Spinal cord (tissue), 9 donors: ENCODE measurements at regions not wholly inside any gene's neighbourhood (a gene's known extent, or its start where the extent isn't known, plus 50 kb on each side); places are given as distances from the start of the nearest gene placed in this dataset.
A peak's percentile ranks its signal among the peaks of the same experiment; 100 is the strongest.

Experiments
- DNase-seq, 6 donors: peaks; one replicate each; pipeline versions ENCODE4 v3.0.0 to v3.0.0-alpha.2; 2013 to 2015; ENCODE audit warnings: low spot score in 6 of 6, low read depth in 4 of 6
- H3K27ac ChIP-seq: one replicate; pipeline ENCODE4 v1.5.1; 2013; ENCODE audit warnings: low read depth, low read length, control low read depth
- H3K27me3 ChIP-seq: one replicate; pipeline ENCODE4 v1.6.1; 2013; ENCODE audit warnings: low read length; ENCODE audit not compliant: control insufficient read depth, insufficient read depth
- H3K36me3 ChIP-seq: one replicate; pipeline ENCODE4 v1.6.1; 2013; ENCODE audit warnings: low read length; ENCODE audit not compliant: control insufficient read depth, insufficient read depth
- H3K4me1 ChIP-seq: one replicate; pipeline ENCODE4 v1.6.1; 2013; ENCODE audit warnings: low read length; ENCODE audit not compliant: control insufficient read depth, insufficient read depth
- H3K4me3 ChIP-seq: one replicate; pipeline ENCODE4 v1.5.1; 2013; ENCODE audit warnings: low read depth, low read length, control low read depth
- H3K9me3 ChIP-seq: one replicate; pipeline ENCODE4 v1.6.1; 2013; ENCODE audit warnings: low read length; ENCODE audit not compliant: control insufficient read depth, insufficient read depth
- WGBS: methylation state at CpG from one replicate; pipeline ENCODE4 v1.1.5; 2013; ENCODE audit warnings: missing lambda C conversion rate; ENCODE audit not compliant: insufficient coverage; 5-methylcytosine and 5-hydroxymethylcytosine counted together
- donor health status: healthy.

GRCh38 chr15:87805117-87805820, 451.3 kb downstream of the NTRK3 start:
- no peak overlapping the region for H3K27ac ChIP-seq
- no peaks in the 10 kb centered on the region for H3K9me3 ChIP-seq
- H3K36me3 ChIP-seq, result no peaks in the 10 kb centered on the region
- H3K27me3 ChIP-seq, result no peaks in the 10 kb centered on the region
- H3K4me1 ChIP-seq, result no peaks in the 10 kb centered on the region
- 91% methylated on average over 2 of the region's 4 CpGs for WGBS
- DNase-seq, result no peak
- no peak overlapping the region for H3K4me3 ChIP-seq

DNA sequence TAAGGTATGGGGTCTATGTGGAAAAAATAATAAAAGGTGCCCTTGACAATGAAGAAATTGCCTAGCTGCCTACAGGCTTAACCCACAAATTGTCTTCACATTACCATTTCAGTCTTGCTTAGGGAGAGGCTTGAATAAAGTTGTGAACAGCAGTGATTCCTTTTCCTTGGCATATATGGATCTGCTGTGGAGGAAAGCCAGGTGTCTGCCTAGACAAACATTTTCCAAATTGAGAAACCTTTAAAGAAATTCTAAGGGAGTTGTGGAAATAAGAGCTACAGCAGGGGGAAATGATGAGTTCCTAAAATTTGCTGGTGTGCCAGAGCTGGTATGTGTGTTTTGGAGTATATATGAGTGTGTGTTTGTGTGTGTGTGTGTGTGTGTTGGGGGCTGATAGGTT, 452.1 kb downstream of the NTRK3 start:
- Histone ChIP-seq H3K9me3 (no peaks in the 10 kb centered on the region), H3K4me1 (no peaks in the 10 kb centered on the region), H3K27ac (no peak overlapping the region), H3K27me3 (no peaks in the 10 kb centered on the region), H3K4me3 (no peak overlapping the region), H3K36me3 (no peaks in the 10 kb centered on the region)
- peak in 1 of 6 donors; percentile 54 for DNase-seq

DNA sequence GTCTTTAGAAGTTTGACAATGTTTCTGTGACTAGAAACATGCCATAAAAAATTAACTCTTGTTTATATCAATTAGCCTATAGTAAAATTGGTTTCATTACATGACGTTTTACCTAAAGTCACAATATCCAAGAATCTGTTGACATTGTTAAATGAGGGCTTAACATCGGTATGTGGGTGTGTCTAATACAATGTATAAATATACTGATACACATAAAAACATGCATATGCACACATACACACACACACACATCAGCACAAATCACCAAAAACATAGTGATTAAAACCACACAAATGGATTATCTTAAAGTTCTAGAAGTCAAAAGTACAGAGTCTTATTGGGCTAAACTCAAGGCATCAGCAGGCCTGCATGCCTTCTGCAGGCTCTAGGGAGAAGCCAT, 456.7 kb downstream of the NTRK3 start:
- Histone ChIP-seq H3K36me3 (no peaks in the 10 kb centered on the region), H3K4me1 (no peaks in the 10 kb centered on the region), H3K9me3 (no peaks in the 10 kb centered on the region), H3K27ac (no peak overlapping the region), H3K27me3 (no peaks in the 10 kb centered on the region), H3K4me3 (no peak overlapping the region)
- no peak for DNase-seq
- WGBS, result no CpG with 5 or more reads among the region's 2 CpGs

DNA sequence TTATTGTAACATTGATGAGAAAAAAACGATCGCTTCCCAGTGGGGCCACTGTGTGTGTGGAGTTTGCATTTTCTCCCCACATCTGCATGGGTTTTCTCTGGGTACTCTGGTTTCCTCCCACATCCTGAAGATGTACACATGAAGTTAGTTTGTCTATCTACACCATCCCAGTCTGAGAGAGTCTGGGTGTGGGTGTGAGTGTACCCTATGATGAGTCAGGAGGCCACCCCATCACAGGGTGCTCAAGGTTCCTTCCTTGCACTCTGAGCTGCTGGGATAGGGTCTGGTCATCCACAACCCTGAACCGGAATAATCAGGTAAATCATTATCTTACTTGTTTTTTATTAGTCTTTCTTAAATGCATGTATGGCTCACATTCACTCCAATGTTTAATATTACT, 457.1 kb downstream of the NTRK3 start:
- H3K27me3 ChIP-seq, result no peaks in the 10 kb centered on the region
- no peaks in the 10 kb centered on the region for H3K9me3 ChIP-seq
- WGBS, result no CpG with 5 or more reads among the region's 3 CpGs
- H3K27ac ChIP-seq, result no peak overlapping the region
- H3K36me3 ChIP-seq, result no peaks in the 10 kb centered on the region
- H3K4me1 ChIP-seq, result no peaks in the 10 kb centered on the region
- DNase-seq, result no peak
- H3K4me3 ChIP-seq, result no peak overlapping the region

- Histone ChIP-seq H3K27me3 (no peaks in the 10 kb centered on the region), H3K9me3 (no peaks in the 10 kb centered on the region), H3K4me3 (no peak overlapping the region), H3K4me1 (peaks cover 3% of the 10 kb centered on the region), H3K36me3 (no peaks in the 10 kb centered on the region), H3K27ac (no peak overlapping the region)
- no CpG with 5 or more reads among the region's 4 CpGs for WGBS
- no peak for DNase-seq
Measured at GRCh38 chr15:87793725-87794124, 462.8 kb downstream of the NTRK3 start.

- no peaks in the 10 kb centered on the region for H3K36me3 ChIP-seq
- H3K4me3 ChIP-seq, result no peak overlapping the region
- WGBS, result 73% methylated on average over 2 of the region's 6 CpGs
- H3K27me3 ChIP-seq, result no peaks in the 10 kb centered on the region
- no peak overlapping the region for H3K27ac ChIP-seq
- DNase-seq, result peak in 2 of 6 donors; percentile 12 to 30
- no peaks in the 10 kb centered on the region for H3K9me3 ChIP-seq
- peaks cover 3% of the 10 kb centered on the region for H3K4me1 ChIP-seq
Measured at GRCh38 chr15:87792250-87793040, 464.1 kb downstream of the NTRK3 start.

DNA sequence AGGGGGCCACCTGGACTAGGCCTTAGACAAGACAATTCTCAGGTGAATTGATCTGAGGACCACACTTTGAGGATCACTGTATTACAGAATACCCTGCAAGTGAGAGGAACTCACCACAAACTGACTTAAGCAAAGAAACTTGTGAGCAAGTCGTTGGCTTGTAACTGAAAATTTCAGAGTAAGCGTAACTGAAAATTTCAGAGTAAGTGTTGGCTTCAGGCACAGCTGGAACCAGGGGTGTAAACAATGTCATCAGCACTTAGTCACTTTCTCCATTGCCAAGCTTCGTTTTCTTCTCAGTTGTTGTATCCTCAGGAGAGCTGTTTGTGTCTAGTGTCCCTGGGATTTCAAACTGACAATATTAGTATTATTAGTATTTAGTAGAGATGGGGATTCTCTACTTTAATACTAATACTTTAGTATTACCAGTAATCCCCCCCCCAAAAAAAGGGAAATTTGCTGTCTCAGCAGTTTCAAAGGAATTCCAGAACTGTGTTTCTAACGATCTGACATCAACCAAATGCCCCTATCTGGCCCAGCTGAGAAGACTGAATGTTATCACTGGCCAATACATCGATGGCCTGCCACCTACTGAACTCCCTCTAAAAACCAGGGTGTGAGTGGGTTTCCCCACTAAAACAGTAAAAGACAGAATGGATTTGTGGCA, 474.4 kb downstream of the NTRK3 start:
- Histone ChIP-seq H3K36me3 (no peaks in the 10 kb centered on the region), H3K4me1 (no peaks in the 10 kb centered on the region), H3K9me3 (no peaks in the 10 kb centered on the region), H3K4me3 (no peak overlapping the region), H3K27ac (no peak overlapping the region), H3K27me3 (no peaks in the 10 kb centered on the region)
- DNase-seq, result no peak
- WGBS, result 67% methylated on average over 1 of the region's 5 CpGs

DNA sequence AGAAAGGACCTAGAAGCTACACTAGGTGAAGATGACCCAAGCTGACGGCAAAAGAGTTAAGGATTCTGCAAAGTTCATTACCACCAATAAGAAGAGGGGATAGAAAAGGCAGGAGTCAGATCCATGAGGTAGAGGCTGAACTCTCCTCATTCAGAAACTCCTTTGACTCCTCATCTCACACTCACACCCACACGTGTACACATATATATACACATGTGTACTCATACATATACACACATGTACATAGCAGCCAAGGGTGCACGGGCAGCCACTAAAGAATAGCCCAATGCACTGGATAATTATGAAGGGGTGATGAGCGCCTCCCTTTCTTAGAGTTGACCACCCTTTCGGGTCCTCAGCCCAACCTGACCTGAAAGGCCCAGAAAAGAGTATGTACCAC, 476.8 kb downstream of the NTRK3 start:
- WGBS, result 100% methylated on average over 2 of the region's 5 CpGs
- no peaks in the 10 kb centered on the region for H3K9me3 ChIP-seq
- no peak overlapping the region for H3K27ac ChIP-seq

DNA sequence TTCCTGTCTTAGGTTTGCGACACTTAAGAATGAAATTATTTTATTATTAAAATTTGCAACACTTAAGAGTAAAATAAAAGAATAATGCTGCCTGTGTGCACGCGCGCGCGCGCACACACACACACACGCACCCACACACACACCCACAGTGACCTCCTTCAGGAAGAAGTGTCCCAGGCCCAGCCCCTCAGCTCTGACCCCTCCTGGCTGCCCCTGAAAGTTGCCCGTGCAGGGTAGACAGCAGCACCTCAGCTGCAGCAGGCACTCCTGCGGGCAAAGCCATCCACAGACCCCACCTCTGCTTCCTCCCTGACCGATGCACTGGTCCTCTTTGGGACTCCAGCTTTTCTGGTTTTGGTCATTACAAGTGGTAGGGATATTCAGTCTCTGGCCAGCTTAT, 478.2 kb downstream of the NTRK3 start:
- Histone ChIP-seq H3K9me3 (no peaks in the 10 kb centered on the region), H3K4me3 (no peak overlapping the region), H3K4me1 (no peaks in the 10 kb centered on the region), H3K27me3 (no peaks in the 10 kb centered on the region), H3K27ac (no peak overlapping the region), H3K36me3 (no peaks in the 10 kb centered on the region)
- DNase-seq, result no peak
- WGBS, result 77% methylated on average over 9 of the region's 11 CpGs

More for the DNA sequence above, 476.8 kb downstream of the NTRK3 start:
- DNase-seq, result no peak
- H3K36me3 ChIP-seq, result no peaks in the 10 kb centered on the region
- H3K4me1 ChIP-seq, result no peaks in the 10 kb centered on the region
- no peaks in the 10 kb centered on the region for H3K27me3 ChIP-seq
- no peak overlapping the region for H3K4me3 ChIP-seq
